NB4 (cell line): ENCODE measurements at regions not wholly inside any gene's neighbourhood (a gene's known extent, or its start where the extent isn't known, plus 50 kb on each side); places are given as distances from the start of the nearest gene placed in this dataset.
A peak's percentile ranks its signal among the peaks of the same experiment; 100 is the strongest.

ENCODE experiments used
- DNase-seq: peaks from one replicate; pipeline ENCODE4 v3.0.0; 2010; ENCODE audit warnings: low read depth
- H3K4me3 ChIP-seq: one replicate; pipeline ENCODE4 v1.5.1; 2011; ENCODE audit warnings: mild to moderate bottlenecking, low read depth, low read length, moderate library complexity
- MYC ChIP-seq: IDR thresholded peaks from 2 replicates; pipeline ENCODE4 v1.6.1; 2011; ENCODE audit warnings: low read depth, low read length
- POLR2A ChIP-seq: IDR thresholded peaks from 2 replicates; pipeline ENCODE4 v1.6.1; 2011; ENCODE audit warnings: mild to moderate bottlenecking; ENCODE audit not compliant: insufficient read length; ENCODE audit errors: extremely low read depth
- TF ChIP-seq, protein P1 (sequence below): IDR thresholded peaks from 2 replicates; pipeline ENCODE4 v1.6.1; 2011; ENCODE audit warnings: low read depth, low read length
- TF ChIP-seq, protein P2 (sequence below): IDR thresholded peaks from one replicate; pipeline ENCODE4 v1.5.1; 2012; ENCODE audit warnings: low read depth, low read length

DNA sequence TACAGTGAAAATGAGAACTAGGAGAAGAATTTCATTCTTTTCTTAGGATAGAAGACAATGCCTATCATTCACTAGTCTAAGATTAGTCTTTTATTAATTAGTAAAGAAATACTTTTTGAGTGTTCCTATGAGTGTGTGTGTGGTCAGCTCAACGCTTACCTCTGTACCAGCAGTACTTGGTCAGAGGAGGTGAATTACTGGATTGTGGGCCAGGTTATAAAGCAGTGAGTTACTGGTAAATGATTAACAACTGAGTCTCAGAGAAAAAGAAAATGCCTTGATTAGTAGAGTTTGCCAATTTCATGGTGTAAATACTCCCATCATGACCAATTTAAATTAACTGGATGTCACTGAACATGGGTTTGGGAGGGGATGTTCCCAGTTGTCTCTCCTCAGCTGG, 444.6 kb downstream of the STIM2 start:
- H3K4me3 ChIP-seq = no peak overlapping the region
- no peak for DNase-seq
- TF ChIP-seq MYC (no peak), POLR2A (no peak)
- TF ChIP-seq, protein P1, sequence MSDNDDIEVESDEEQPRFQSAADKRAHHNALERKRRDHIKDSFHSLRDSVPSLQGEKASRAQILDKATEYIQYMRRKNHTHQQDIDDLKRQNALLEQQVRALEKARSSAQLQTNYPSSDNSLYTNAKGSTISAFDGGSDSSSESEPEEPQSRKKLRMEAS = no peak
- TF ChIP-seq, protein P2, sequence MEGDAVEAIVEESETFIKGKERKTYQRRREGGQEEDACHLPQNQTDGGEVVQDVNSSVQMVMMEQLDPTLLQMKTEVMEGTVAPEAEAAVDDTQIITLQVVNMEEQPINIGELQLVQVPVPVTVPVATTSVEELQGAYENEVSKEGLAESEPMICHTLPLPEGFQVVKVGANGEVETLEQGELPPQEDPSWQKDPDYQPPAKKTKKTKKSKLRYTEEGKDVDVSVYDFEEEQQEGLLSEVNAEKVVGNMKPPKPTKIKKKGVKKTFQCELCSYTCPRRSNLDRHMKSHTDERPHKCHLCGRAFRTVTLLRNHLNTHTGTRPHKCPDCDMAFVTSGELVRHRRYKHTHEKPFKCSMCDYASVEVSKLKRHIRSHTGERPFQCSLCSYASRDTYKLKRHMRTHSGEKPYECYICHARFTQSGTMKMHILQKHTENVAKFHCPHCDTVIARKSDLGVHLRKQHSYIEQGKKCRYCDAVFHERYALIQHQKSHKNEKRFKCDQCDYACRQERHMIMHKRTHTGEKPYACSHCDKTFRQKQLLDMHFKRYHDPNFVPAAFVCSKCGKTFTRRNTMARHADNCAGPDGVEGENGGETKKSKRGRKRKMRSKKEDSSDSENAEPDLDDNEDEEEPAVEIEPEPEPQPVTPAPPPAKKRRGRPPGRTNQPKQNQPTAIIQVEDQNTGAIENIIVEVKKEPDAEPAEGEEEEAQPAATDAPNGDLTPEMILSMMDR = no peak

DNA sequence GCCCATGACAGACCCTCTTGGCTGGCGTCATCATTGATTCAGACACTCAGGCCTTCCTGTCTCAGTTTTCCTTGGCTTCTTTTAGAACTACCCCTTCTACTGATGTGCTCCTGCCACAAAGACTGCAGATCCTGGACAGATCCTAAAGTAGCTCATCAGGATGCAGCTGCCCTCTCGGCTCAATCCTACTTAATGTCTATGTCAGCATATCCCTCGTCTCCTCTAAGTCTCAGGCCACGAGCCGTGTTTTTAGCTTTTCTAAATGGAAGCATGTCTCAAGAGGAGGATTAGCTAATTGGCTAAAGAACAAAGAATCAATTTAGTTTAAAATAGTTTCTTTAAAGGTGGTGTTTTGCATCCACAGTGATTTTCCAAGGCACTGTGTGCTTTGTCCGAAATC, 447.7 kb downstream of the STIM2 start:
- DNase-seq = no peak

DNA sequence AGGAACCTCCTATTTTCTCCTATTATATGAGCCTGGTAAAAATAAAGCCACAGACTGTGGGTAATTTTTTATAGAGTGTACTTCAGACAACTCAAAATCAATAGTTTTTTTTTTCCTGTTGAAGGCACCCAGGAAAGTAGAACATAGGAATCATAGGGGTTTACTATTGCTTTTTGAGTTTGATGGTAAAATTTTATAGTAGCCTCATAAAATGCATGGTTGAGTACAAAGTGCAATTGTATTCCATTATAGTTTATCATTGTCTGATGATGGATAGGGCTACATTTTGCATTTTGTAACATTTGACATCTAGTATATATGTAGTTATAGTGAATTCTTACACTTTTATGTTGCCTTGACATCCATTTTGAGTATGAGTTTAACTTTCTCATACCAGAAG, 455.0 kb downstream of the STIM2 start:
- no peak overlapping the region for H3K4me3 ChIP-seq
- TF ChIP-seq, protein P1 = no peak
- TF ChIP-seq MYC = no peak
- TF ChIP-seq, protein P2 = no peak
- no peak for TF ChIP-seq POLR2A
- no peak for DNase-seq

More for the DNA sequence above, 447.7 kb downstream of the STIM2 start:
- H3K4me3 ChIP-seq = no peak overlapping the region
- TF ChIP-seq POLR2A (no peak), MYC (no peak)
- TF ChIP-seq, protein P2 = no peak
- TF ChIP-seq, protein P1 = no peak

DNA sequence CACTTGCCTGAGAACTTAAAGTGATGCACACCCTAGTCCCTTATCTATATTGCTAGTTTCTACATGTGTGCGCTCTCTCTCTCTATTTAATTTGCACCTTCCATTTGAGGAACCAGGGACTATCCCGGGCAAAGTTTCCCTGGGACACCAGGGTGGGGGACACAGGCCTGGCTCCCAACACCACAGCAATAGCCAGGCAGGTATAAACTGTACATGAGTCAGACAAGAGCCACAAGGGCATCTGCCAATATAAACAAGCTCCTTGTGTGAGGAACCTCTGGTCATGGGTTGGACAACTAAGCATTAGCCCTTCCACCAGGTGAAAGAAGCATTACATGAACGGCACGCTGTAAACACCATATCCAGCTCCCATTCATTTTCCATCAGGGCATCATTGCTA, 455.5 kb downstream of the STIM2 start:
- no peak for DNase-seq
- no peak overlapping the region for H3K4me3 ChIP-seq
- TF ChIP-seq, protein P1 = no peak
- TF ChIP-seq POLR2A = no peak
- TF ChIP-seq MYC = no peak
- TF ChIP-seq, protein P2 = no peak

DNA sequence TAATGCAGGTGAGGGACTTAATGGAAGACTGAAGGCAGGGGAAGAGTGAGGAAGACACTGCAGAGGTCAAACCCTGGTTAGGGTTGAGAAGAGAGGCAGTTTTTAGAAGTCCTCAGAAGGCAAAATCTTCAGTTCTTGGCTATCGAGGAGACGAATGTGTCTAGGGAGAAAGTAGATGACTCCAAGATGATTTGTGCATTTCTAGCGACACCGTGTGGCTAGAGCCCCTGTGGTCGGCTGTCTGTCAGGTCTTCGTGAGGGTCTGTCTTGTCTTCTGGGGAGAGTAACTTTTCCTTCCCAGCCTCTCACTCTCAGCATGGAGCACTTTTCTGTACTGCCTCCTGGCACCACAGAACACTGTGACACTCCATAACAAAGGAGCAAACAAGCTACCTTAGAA, 458.1 kb downstream of the STIM2 start:
- peak; percentile 56 for DNase-seq

More for the DNA sequence above, 458.1 kb downstream of the STIM2 start:
- no peak overlapping the region for H3K4me3 ChIP-seq
- TF ChIP-seq, protein P1 = no peak
- TF ChIP-seq, protein P2 = peak; percentile 62
- TF ChIP-seq POLR2A (no peak), MYC (no peak)
